Fibroblast of lung (primary cell): ENCODE measurements at regions not wholly inside any gene's neighbourhood (a gene's known extent, or its start where the extent isn't known, plus 50 kb on each side); places are given as distances from the start of the nearest gene placed in this dataset.

ENCODE experiments used
- DNase-seq, 2 donors: peaks; one replicate each; pipeline versions ENCODE4 v3.0.0 to v3.0.0-alpha.2; 2010; ENCODE audit warnings: low read depth in 2 of 2
- H2AFZ ChIP-seq: 2 replicates; pipeline ENCODE4 v1.5.1; 2012; ENCODE audit warnings: low read length, control low read depth, inconsistent platforms
- H3K27ac ChIP-seq: 2 replicates; pipeline ENCODE4 v1.5.1; 2011; ENCODE audit warnings: low read length, control low read depth; ENCODE audit not compliant: insufficient read depth
- H3K27me3 ChIP-seq: 2 replicates; pipeline ENCODE4 v1.5.1; 2011; ENCODE audit warnings: mild to moderate bottlenecking, low read length; ENCODE audit not compliant: control insufficient read depth, insufficient read depth
- H3K36me3 ChIP-seq: 2 replicates; pipeline ENCODE4 v1.5.1; 2011; ENCODE audit warnings: low read length; ENCODE audit not compliant: control insufficient read depth, insufficient read depth
- H3K4me1 ChIP-seq: 2 replicates; pipeline ENCODE4 v1.5.1; 2011; ENCODE audit warnings: low read length; ENCODE audit not compliant: control insufficient read depth, insufficient read depth; ENCODE audit errors: extremely low read depth
- H3K4me2 ChIP-seq: 2 replicates; pipeline ENCODE4 v1.5.1; 2011; ENCODE audit warnings: low read length, control low read depth; ENCODE audit not compliant: insufficient read depth; ENCODE audit errors: extremely low read depth
- H3K4me3 ChIP-seq, 4 experiments: fragments of 200-600 bp in 1 of 4; sonication (generic) in 1 of 4; replicated peaks in 1 of 4; 2 replicates each; pipeline ENCODE4 v1.5.1; 2011 to 2016; ENCODE audit warnings: low read length in 4 of 4, low read depth in 3 of 4, mild to moderate bottlenecking in 3 of 4, control low read depth in 2 of 4, inconsistent platforms in 1 of 4, mixed read lengths in 1 of 4; ENCODE audit not compliant: insufficient read depth in 1 of 4; ENCODE audit errors: control extremely low read depth in 1 of 4
- H3K79me2 ChIP-seq: 2 replicates; pipeline ENCODE4 v1.5.1; 2012; ENCODE audit warnings: mild to moderate bottlenecking, low read length, inconsistent platforms; ENCODE audit not compliant: control insufficient read depth, insufficient read depth
- H3K9ac ChIP-seq: 2 replicates; pipeline ENCODE4 v1.5.1; 2011; ENCODE audit warnings: mild to moderate bottlenecking, low read length, control low read depth; ENCODE audit not compliant: insufficient read depth
- H3K9me3 ChIP-seq: 2 replicates; pipeline ENCODE4 v1.5.1; 2012; ENCODE audit warnings: low read depth, low read length; ENCODE audit not compliant: control insufficient read depth, insufficient read depth
- H4K20me1 ChIP-seq: 2 replicates; pipeline ENCODE4 v1.5.1; 2011; ENCODE audit warnings: low read length; ENCODE audit not compliant: control insufficient read depth, insufficient read depth; ENCODE audit errors: extremely low read depth
- CTCF ChIP-seq, 2 donors: IDR thresholded peaks in 1 of 2; conservative IDR thresholded peaks in 1 of 2; 1 replicate in 1 of 2; 2 replicates in 1 of 2; pipeline ENCODE4 v1.5.1; 2011 to 2012; ENCODE audit warnings: low read length in 2 of 2, control low read depth in 1 of 2, inconsistent platforms in 1 of 2, low read depth in 1 of 2, mild to moderate bottlenecking in 1 of 2
- EZH2 ChIP-seq: IDR thresholded peaks from 2 replicates; pipeline ENCODE4 v1.5.1; 2012; ENCODE audit warnings: low read length, control low read depth, mild to moderate bottlenecking; ENCODE audit errors: missing control alignments

GRCh38 chr13:107066355-107066754 lies 498.4 kb upstream of the ARGLU1 start:
- H3K4me2 ChIP-seq: no peak overlapping the region
- H3K4me1 ChIP-seq: no peaks in the 10 kb centered on the region
- DNase-seq: peak in 1 of 2 donors; percentile 59

GRCh38 chr13:107065036-107065435 lies 497.1 kb upstream of the ARGLU1 start:
- no peaks in the 10 kb centered on the region for H3K79me2 ChIP-seq
- no peaks in the 10 kb centered on the region for H3K27me3 ChIP-seq
- no peak overlapping the region for H2AFZ ChIP-seq
- no peak overlapping the region for H3K27ac ChIP-seq
- no peaks in the 10 kb centered on the region for H3K9me3 ChIP-seq
- no peaks in the 10 kb centered on the region for H3K36me3 ChIP-seq
- H3K4me2 ChIP-seq: no peak overlapping the region
- TF ChIP-seq EZH2 (no peak), CTCF (conservative IDR thresholded peaks at IDR 0.05 in 1 of 2, IDR thresholded peaks at IDR 0.05 in 1 of 2; ENCODE audit: low read depth in 1 of 2, low read length in 2 of 2) (no peak)
- no peak for DNase-seq
- H3K9ac ChIP-seq: no peak overlapping the region
- no peak overlapping the region for H3K4me3 ChIP-seq
- no peaks in the 10 kb centered on the region for H4K20me1 ChIP-seq
- H3K4me1 ChIP-seq: no peaks in the 10 kb centered on the region

More at GRCh38 chr13:107066355-107066754, 498.4 kb upstream of the ARGLU1 start:
- Histone ChIP-seq H4K20me1 (no peaks in the 10 kb centered on the region), H2AFZ (no peak overlapping the region), H3K9ac (no peak overlapping the region), H3K79me2 (no peaks in the 10 kb centered on the region), H3K36me3 (no peaks in the 10 kb centered on the region), H3K9me3 (no peaks in the 10 kb centered on the region), H3K27ac (no peak overlapping the region), H3K4me3 (no peak overlapping the region), H3K27me3 (no peaks in the 10 kb centered on the region)
- TF ChIP-seq CTCF (conservative IDR thresholded peaks at IDR 0.05 in 1 of 2, IDR thresholded peaks at IDR 0.05 in 1 of 2; ENCODE audit: low read depth in 1 of 2, low read length in 2 of 2): no peak
- TF ChIP-seq EZH2: no peak

GRCh38 chr13:107057028-107057631 lies 489.2 kb upstream of the ARGLU1 start:
- Histone ChIP-seq H3K36me3 (no peaks in the 10 kb centered on the region), H3K9me3 (no peaks in the 10 kb centered on the region), H3K9ac (no peak overlapping the region), H3K27ac (no peak overlapping the region), H3K4me2 (no peak overlapping the region), H3K4me3 (no peak overlapping the region), H4K20me1 (no peaks in the 10 kb centered on the region), H3K27me3 (no peaks in the 10 kb centered on the region), H3K79me2 (no peaks in the 10 kb centered on the region), H2AFZ (no peak overlapping the region), H3K4me1 (no peaks in the 10 kb centered on the region)
- DNase-seq: no peak
- TF ChIP-seq EZH2: no peak
- TF ChIP-seq CTCF (conservative IDR thresholded peaks at IDR 0.05 in 1 of 2, IDR thresholded peaks at IDR 0.05 in 1 of 2; ENCODE audit: low read depth in 1 of 2, low read length in 2 of 2): no peak
